ENCODE measurements at regions not wholly inside any gene's neighbourhood (a gene's known extent, or its start where the extent isn't known, plus 50 kb on each side); places are given as distances from the start of the nearest gene placed in this dataset.

- TF ChIP-seq, protein P1, sequence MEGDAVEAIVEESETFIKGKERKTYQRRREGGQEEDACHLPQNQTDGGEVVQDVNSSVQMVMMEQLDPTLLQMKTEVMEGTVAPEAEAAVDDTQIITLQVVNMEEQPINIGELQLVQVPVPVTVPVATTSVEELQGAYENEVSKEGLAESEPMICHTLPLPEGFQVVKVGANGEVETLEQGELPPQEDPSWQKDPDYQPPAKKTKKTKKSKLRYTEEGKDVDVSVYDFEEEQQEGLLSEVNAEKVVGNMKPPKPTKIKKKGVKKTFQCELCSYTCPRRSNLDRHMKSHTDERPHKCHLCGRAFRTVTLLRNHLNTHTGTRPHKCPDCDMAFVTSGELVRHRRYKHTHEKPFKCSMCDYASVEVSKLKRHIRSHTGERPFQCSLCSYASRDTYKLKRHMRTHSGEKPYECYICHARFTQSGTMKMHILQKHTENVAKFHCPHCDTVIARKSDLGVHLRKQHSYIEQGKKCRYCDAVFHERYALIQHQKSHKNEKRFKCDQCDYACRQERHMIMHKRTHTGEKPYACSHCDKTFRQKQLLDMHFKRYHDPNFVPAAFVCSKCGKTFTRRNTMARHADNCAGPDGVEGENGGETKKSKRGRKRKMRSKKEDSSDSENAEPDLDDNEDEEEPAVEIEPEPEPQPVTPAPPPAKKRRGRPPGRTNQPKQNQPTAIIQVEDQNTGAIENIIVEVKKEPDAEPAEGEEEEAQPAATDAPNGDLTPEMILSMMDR (IDR thresholded peaks at IDR 0.05): no peak
- TF ChIP-seq POLR2AphosphoS5 (IDR thresholded peaks at IDR 0.05): no peak
Measured at GRCh38 chr5:108505608-108506007, 123.7 kb upstream of the FBXL17 start.
